Suprapubic skin (tissue), 4 donors: ENCODE measurements at regions not wholly inside any gene's neighbourhood (a gene's known extent, or its start where the extent isn't known, plus 50 kb on each side); places are given as distances from the start of the nearest gene placed in this dataset.

Source experiments
- DNase-seq, 2 donors: peaks; one replicate each; pipeline ENCODE4 v3.0.0-alpha.2; 2019; ENCODE audit warnings: low spot score in 2 of 2
- H3K27ac ChIP-seq: fragments of 200-600 bp; sonication (generic); one replicate; pipeline ENCODE4 v1.5.1; 2019
- H3K27me3 ChIP-seq: fragments of 200-600 bp; sonication (generic); one replicate; pipeline ENCODE4 v1.5.1; 2019
- H3K36me3 ChIP-seq: fragments of 200-600 bp; sonication (generic); one replicate; pipeline ENCODE4 v1.5.1; 2019
- H3K4me1 ChIP-seq: fragments of 200-600 bp; sonication (generic); one replicate; pipeline ENCODE4 v1.5.1; 2019
- H3K4me3 ChIP-seq: fragments of 200-600 bp; sonication (generic); one replicate; pipeline ENCODE4 v1.5.1; 2019; ENCODE audit warnings: mild to moderate bottlenecking
- H3K9me3 ChIP-seq: fragments of 200-600 bp; sonication (generic); one replicate; pipeline ENCODE4 v1.5.1; 2019
- EP300 ChIP-seq: sonication (generic); formaldehyde crosslinking; IDR thresholded peaks from one replicate; pipeline ENCODE4 v1.6.1; 2017; ENCODE audit warnings: antibody characterized with exemption
- POLR2A ChIP-seq, 2 donors: fragments of 450-650 bp; IDR thresholded peaks; one replicate each; pipeline ENCODE4 v1.6.1; 2017; ENCODE audit warnings: antibody characterized with exemption in 2 of 2, mild to moderate bottlenecking in 2 of 2, moderate library complexity in 2 of 2
- POLR2AphosphoS5 ChIP-seq, 3 donors: sonication (generic); formaldehyde crosslinking; IDR thresholded peaks; one replicate each; pipeline ENCODE4 v1.6.1; 2017; ENCODE audit warnings: antibody characterized with exemption in 3 of 3
- WGBS: methylation state at CpG from one replicate; pipeline ENCODE4 v1.1.5; 2018; 5-methylcytosine and 5-hydroxymethylcytosine counted together
- TF ChIP-seq, protein P1 (sequence below), 2 donors: fragments of 200-600 bp in 1 of 2; fragments of 450-650 bp in 1 of 2; sonication (generic) in 1 of 2; IDR thresholded peaks; one replicate each; pipeline ENCODE4 v1.5.1; 2016 to 2019; ENCODE audit warnings: antibody characterized with exemption in 2 of 2, mild to moderate bottlenecking in 1 of 2, moderate library complexity in 1 of 2

DNA sequence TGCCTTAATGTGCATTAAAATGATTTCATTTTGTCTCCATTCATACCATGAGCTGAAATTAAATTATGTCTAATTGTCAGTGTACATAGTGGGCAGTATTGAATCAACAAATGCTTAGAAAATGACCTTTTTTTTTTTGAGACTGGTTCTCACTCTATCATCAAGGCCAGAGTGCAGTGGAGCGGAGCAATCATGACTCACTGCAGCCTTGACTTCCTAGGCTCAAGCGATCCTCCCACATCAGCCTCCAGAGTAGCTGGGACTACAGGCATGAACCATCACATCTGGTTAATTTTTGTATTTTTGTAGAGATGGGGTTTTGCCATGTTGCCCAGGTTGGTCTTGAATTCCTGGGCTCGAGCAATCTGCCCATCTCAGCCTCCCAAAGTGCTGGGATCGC, 117.0 kb upstream of the BLID start:
- TF ChIP-seq, protein P1, sequence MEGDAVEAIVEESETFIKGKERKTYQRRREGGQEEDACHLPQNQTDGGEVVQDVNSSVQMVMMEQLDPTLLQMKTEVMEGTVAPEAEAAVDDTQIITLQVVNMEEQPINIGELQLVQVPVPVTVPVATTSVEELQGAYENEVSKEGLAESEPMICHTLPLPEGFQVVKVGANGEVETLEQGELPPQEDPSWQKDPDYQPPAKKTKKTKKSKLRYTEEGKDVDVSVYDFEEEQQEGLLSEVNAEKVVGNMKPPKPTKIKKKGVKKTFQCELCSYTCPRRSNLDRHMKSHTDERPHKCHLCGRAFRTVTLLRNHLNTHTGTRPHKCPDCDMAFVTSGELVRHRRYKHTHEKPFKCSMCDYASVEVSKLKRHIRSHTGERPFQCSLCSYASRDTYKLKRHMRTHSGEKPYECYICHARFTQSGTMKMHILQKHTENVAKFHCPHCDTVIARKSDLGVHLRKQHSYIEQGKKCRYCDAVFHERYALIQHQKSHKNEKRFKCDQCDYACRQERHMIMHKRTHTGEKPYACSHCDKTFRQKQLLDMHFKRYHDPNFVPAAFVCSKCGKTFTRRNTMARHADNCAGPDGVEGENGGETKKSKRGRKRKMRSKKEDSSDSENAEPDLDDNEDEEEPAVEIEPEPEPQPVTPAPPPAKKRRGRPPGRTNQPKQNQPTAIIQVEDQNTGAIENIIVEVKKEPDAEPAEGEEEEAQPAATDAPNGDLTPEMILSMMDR (IDR thresholded peaks at IDR 0.05): no peak
- TF ChIP-seq POLR2AphosphoS5 (IDR thresholded peaks at IDR 0.05): no peak
- no peak for TF ChIP-seq EP300
- no peak for TF ChIP-seq POLR2A (IDR thresholded peaks at IDR 0.05)
- H3K36me3 ChIP-seq: no peaks in the 10 kb centered on the region
- DNase-seq: no peak
- peaks cover 18% of the 10 kb centered on the region for H3K4me1 ChIP-seq
- no peak overlapping the region for H3K27ac ChIP-seq
- no peak overlapping the region for H3K4me3 ChIP-seq
- no peaks in the 10 kb centered on the region for H3K27me3 ChIP-seq
- H3K9me3 ChIP-seq: no peaks in the 10 kb centered on the region
- 83% methylated on average over 4 of the region's 4 CpGs for WGBS

DNA sequence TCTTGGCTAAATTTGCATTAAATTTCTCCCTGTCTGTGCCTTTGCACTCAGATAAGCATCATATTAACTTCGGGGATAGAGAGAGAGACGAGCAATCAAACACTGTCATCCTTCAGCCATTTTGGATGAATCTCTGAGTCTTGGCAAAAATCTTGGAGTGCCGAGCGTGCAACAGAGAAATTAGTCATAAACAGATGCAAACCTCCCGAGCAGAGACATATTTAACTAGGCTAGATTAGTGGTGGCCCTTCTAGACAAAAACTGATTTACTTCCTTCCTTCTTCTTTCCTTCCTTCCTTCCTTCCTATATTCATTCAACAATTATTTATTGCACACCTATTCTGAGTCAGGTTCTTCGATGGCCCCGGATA, 114.4 kb upstream of the BLID start:
- H3K27ac ChIP-seq: no peak overlapping the region

DNA sequence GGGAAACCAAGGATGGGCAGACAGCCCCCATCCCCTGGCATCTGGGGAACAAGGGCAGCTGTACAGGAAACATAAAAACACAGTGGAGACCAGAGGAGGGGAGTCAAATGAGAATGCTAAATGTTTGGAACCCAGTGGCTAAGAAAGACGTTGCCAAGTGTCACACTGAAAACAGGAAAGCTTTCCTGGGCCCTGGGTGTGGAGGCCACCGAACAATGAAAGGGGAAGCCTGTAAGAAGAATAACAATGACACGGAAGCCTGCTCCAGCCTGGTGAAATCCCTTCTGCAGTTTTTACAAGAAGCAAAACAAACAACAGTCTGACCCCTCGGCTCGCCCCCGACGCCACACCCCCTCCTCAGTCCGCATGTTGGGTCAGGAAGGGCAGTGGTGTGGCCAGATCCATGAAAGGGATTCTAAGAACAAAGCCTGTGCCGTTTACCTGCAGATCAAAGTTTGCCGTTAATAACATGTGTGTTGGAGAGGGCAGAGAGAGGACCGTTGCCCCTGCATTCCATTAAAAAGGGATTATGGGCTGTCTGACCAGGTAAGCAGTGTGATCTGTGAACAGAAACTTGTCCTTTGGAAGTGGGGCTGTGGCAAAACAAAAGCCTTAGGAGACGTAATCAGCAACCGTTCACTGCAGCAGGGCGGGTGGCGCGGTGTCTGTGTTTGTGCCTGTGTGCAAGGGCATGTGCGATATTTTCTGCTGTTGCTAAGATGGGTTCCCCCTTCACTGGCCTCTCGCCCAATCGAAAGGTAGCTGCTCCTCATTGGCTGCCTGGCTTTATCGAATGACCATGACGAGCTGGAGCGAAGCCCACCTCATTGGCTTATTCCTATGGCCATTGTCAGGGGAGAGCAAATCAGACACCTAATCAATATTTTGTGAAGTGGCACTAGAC, 113.7 kb upstream of the BLID start:
- no peak for DNase-seq
- no peak overlapping the region for H3K27ac ChIP-seq
- H3K27me3 ChIP-seq: no peaks in the 10 kb centered on the region
- 58% methylated on average over 20 of the region's 22 CpGs for WGBS
- H3K36me3 ChIP-seq: no peaks in the 10 kb centered on the region
- no peaks in the 10 kb centered on the region for H3K9me3 ChIP-seq
- TF ChIP-seq, protein P1 (IDR thresholded peaks at IDR 0.05): no peak
- no peak for TF ChIP-seq EP300
- TF ChIP-seq POLR2A (IDR thresholded peaks at IDR 0.05): no peak
- TF ChIP-seq POLR2AphosphoS5 (IDR thresholded peaks at IDR 0.05): no peak
- H3K4me3 ChIP-seq: no peak overlapping the region
- peaks cover 18% of the 10 kb centered on the region for H3K4me1 ChIP-seq

More for the DNA sequence above, 114.4 kb upstream of the BLID start:
- peaks cover 18% of the 10 kb centered on the region for H3K4me1 ChIP-seq
- no peaks in the 10 kb centered on the region for H3K9me3 ChIP-seq
- WGBS: 70% methylated on average over 7 of the region's 7 CpGs
- H3K4me3 ChIP-seq: no peak overlapping the region
- no peaks in the 10 kb centered on the region for H3K27me3 ChIP-seq
- TF ChIP-seq POLR2A (IDR thresholded peaks at IDR 0.05): no peak
- TF ChIP-seq POLR2AphosphoS5 (IDR thresholded peaks at IDR 0.05): no peak
- TF ChIP-seq EP300: no peak
- TF ChIP-seq, protein P1 (IDR thresholded peaks at IDR 0.05): no peak
- DNase-seq: no peak
- no peaks in the 10 kb centered on the region for H3K36me3 ChIP-seq

DNA sequence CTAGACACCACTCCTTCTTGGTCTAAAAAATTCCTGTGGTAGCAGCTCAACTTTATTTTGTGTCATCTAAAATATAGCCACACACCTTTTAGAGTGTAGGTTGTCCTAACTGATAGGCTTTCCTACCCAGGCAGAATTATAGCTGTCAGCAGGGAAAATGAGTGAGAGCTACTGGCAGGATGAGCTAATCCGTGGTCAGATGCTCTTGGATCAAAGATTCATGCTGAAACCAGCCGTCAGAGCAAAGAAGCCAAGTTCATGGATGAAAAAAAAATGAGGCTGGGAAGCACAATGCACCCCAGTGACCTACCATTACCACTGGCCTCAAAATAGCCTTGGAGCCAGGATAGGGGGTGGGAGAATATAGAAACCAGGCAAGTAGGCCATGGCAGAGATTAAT, 113.1 kb upstream of the BLID start:
- H3K4me1 ChIP-seq: peaks cover 18% of the 10 kb centered on the region
- H3K36me3 ChIP-seq: no peaks in the 10 kb centered on the region
- TF ChIP-seq, protein P1 (IDR thresholded peaks at IDR 0.05): no peak
- TF ChIP-seq POLR2A (IDR thresholded peaks at IDR 0.05) (no peak), EP300 (no peak), POLR2AphosphoS5 (IDR thresholded peaks at IDR 0.05) (no peak)
- H3K27me3 ChIP-seq: no peaks in the 10 kb centered on the region
- H3K4me3 ChIP-seq: no peak overlapping the region
- 37% methylated on average over 2 of the region's 2 CpGs for WGBS
- no peak overlapping the region for H3K27ac ChIP-seq
- no peaks in the 10 kb centered on the region for H3K9me3 ChIP-seq
- DNase-seq: no peak

DNA sequence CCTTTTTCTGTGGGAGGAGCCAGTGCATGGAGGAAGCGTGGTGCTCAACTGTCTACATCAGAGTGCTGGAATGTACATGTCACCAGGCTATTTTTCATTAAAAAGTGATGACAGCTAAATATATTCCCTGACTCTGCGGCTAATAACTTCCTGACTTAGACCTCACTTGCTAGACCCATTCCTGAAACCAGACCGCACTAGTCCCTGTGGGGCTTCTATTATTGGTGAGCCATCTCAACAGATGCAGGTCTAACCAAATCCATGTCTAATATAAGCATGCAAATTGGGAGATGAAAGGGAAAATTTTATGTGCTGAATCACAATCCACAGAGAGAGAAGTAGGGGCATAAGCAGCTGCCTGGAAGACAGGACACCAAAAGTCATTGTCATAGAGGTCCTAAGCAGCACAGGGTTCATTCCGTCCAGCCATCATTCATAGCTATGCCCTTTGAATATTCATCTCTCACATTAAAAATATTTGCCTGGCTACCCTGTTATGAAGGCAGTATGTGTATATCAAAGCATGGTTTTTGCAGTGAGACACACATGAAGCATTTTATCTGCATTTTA, 110.9 kb upstream of the BLID start:
- Histone ChIP-seq H3K4me1 (peaks cover 18% of the 10 kb centered on the region), H3K9me3 (no peaks in the 10 kb centered on the region), H3K27ac (no peak overlapping the region), H3K27me3 (no peaks in the 10 kb centered on the region), H3K36me3 (no peaks in the 10 kb centered on the region), H3K4me3 (no peak overlapping the region)
- no peak for TF ChIP-seq EP300
- TF ChIP-seq POLR2AphosphoS5 (IDR thresholded peaks at IDR 0.05): no peak
- no peak for DNase-seq
- 50% methylated on average over 4 of the region's 4 CpGs for WGBS
